Right hindlimb (tissue), 1 donor: ENCODE measurements at regions not wholly inside any gene's neighbourhood (a gene's known extent, or its start where the extent isn't known, plus 50 kb on each side); places are given as distances from the start of the nearest gene placed in this dataset.
"Not testable (repeated sequence)": the region's sequence is repeated elsewhere in the genome, so short reads cannot be mapped to it uniquely, and the experiment has no call there.

Experiments used
- DNase-seq: peaks from one replicate; pipeline ENCODE4 v3.0.0-alpha.2; 2018

- no peak for DNase-seq
Observed at GRCh38 chr3:177889161-177889560, 647.1 kb upstream of the KCNMB2 start.

- no peak for DNase-seq
Observed at GRCh38 chr3:177889652-177890358, 646.4 kb upstream of the KCNMB2 start.

GRCh38 chr3:177890359-177890683 is 645.9 kb upstream of the KCNMB2 start:
- no peak for DNase-seq

GRCh38 chr3:177891569-177891968 is 644.7 kb upstream of the KCNMB2 start:
- DNase-seq, result not testable (repeated sequence)

GRCh38 chr3:177893331-177893730 is 642.9 kb upstream of the KCNMB2 start:
- no peak for DNase-seq

- DNase-seq, result no peak
Observed at GRCh38 chr3:177894081-177894728, 642.0 kb upstream of the KCNMB2 start.

- DNase-seq, result no peak
Observed at GRCh38 chr3:177898185-177898584, 638.1 kb upstream of the KCNMB2 start.

GRCh38 chr3:177899275-177900067 is 636.8 kb upstream of the KCNMB2 start:
- DNase-seq, result no peak

GRCh38 chr3:177902876-177903275 is 633.4 kb upstream of the KCNMB2 start:
- DNase-seq, result no peak

- no peak for DNase-seq
Observed at GRCh38 chr3:177904621-177905020, 631.6 kb upstream of the KCNMB2 start.

GRCh38 chr3:177905173-177906125 is 630.8 kb upstream of the KCNMB2 start:
- DNase-seq, result peak; percentile 64

GRCh38 chr3:177906126-177906511 is 630.1 kb upstream of the KCNMB2 start:
- peak; percentile 29 for DNase-seq

GRCh38 chr3:177906578-177907229 is 629.5 kb upstream of the KCNMB2 start:
- DNase-seq, result no peak

- DNase-seq, result not testable (repeated sequence)
Observed at GRCh38 chr3:177909530-177909929, 626.7 kb upstream of the KCNMB2 start.

GRCh38 chr3:177914224-177914623 is 622.0 kb upstream of the KCNMB2 start:
- no peak for DNase-seq

- no peak for DNase-seq
Observed at GRCh38 chr3:177916461-177916860, 619.8 kb upstream of the KCNMB2 start.

GRCh38 chr3:177917234-177917861 is 618.9 kb upstream of the KCNMB2 start:
- DNase-seq, result no peak

GRCh38 chr3:177921153-177921552 is 615.1 kb upstream of the KCNMB2 start:
- no peak for DNase-seq

- no peak for DNase-seq
Observed at GRCh38 chr3:177924261-177924660, 612.0 kb upstream of the KCNMB2 start.

GRCh38 chr3:177928172-177928873 is 607.9 kb upstream of the KCNMB2 start:
- no peak for DNase-seq

GRCh38 chr3:177929310-177929709 is 606.9 kb upstream of the KCNMB2 start:
- no peak for DNase-seq
